Panc1 (cell line): ENCODE measurements at regions not wholly inside any gene's neighbourhood (a gene's known extent, or its start where the extent isn't known, plus 50 kb on each side); places are given as distances from the start of the nearest gene placed in this dataset.

Source experiments
- CTCF ChIP-seq: fragments of 450-650 bp; IDR thresholded peaks from 2 replicates; pipeline ENCODE4 v1.5.1; 2017; ENCODE audit warnings: mild to moderate bottlenecking
- POLR2AphosphoS5 ChIP-seq: IDR thresholded peaks from 2 replicates; pipeline ENCODE4 v1.6.1; 2012; ENCODE audit warnings: mild to moderate bottlenecking, low read depth, low read length, moderate library complexity
- REST ChIP-seq, 2 experiments: IDR thresholded peaks; 2 replicates each; pipeline ENCODE4 v1.6.1; 2011 to 2012; ENCODE audit warnings: low read depth in 2 of 2, control low read depth in 1 of 2, low read length in 1 of 2, mild to moderate bottlenecking in 1 of 2, moderate library complexity in 1 of 2; ENCODE audit not compliant: insufficient read depth in 1 of 2
- SIN3A ChIP-seq: IDR thresholded peaks from 2 replicates; pipeline ENCODE4 v1.6.1; 2012; ENCODE audit warnings: low read depth, mild to moderate bottlenecking, low read length, moderate library complexity, borderline replicate concordance; ENCODE audit not compliant: insufficient read depth
- TCF7L2 ChIP-seq: IDR thresholded peaks from 2 replicates; pipeline ENCODE4 v1.6.1; 2011; ENCODE audit warnings: mild to moderate bottlenecking, low read depth, low read length, inconsistent platforms

GRCh38 chr6:48520951-48521350 is 410.0 kb upstream of the PTCHD4 start:
- no peak for TF ChIP-seq POLR2AphosphoS5
- no peak for TF ChIP-seq CTCF
- no peak for TF ChIP-seq TCF7L2
- no peak for TF ChIP-seq SIN3A
- no peak for TF ChIP-seq REST (IDR thresholded peaks at IDR 0.05; ENCODE audit: insufficient read depth in 1 of 2, low read depth in 2 of 2, low read length in 1 of 2)
